ENCODE measurements at regions not wholly inside any gene's neighbourhood (a gene's known extent, or its start where the extent isn't known, plus 50 kb on each side); places are given as distances from the start of the nearest gene placed in this dataset.

DNA sequence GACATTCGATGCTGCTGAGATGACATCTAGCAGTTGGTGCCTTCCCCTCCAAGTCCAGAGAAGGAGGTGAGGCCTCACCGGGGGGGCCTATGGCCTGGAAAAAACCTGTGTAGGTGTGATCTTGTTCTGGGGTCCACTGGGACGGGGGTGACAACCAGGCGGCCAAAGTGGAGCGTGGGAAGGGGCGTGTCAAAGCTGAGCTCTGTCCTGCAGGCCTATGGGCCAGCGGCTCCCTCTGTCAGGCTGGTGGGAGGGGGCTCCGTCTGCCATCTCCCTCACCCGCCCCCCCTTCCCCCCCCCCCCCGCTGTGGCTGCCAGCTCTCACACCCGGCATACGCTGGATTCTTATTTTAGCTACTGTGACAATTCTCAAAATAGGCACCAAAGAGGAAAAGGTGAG, 56.7 kb upstream of the UQCRFS1 start:
- intact Hi-C loops (cut with DNase I), result loop anchor here in 7 of 10 donors (10.0 kb wide), 3 partner anchors 145 to 535 kb away; no protein-coding TSS in a partner anchor
- H3K9me3 ChIP-seq, result peaks cover 0 to 12% (median 0%) of the 10 kb centered on the region in 11 donors
- ATAC-seq (no peak), DNase-seq (no peak)
- TF ChIP-seq, protein P1, sequence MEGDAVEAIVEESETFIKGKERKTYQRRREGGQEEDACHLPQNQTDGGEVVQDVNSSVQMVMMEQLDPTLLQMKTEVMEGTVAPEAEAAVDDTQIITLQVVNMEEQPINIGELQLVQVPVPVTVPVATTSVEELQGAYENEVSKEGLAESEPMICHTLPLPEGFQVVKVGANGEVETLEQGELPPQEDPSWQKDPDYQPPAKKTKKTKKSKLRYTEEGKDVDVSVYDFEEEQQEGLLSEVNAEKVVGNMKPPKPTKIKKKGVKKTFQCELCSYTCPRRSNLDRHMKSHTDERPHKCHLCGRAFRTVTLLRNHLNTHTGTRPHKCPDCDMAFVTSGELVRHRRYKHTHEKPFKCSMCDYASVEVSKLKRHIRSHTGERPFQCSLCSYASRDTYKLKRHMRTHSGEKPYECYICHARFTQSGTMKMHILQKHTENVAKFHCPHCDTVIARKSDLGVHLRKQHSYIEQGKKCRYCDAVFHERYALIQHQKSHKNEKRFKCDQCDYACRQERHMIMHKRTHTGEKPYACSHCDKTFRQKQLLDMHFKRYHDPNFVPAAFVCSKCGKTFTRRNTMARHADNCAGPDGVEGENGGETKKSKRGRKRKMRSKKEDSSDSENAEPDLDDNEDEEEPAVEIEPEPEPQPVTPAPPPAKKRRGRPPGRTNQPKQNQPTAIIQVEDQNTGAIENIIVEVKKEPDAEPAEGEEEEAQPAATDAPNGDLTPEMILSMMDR (IDR thresholded peaks at IDR 0.05), result no peak
- peaks cover 0 to 41% (median 21%) of the 10 kb centered on the region in 7 donors for H3K27me3 ChIP-seq
- H3K27ac ChIP-seq, result no peak overlapping the region
- 36 to 49% methylated on average over 8 to 11 of the region's 12 CpGs for WGBS, 2 donors
- no peaks in the 10 kb centered on the region for H3K36me3 ChIP-seq
- no peaks in the 10 kb centered on the region for H3K4me1 ChIP-seq
- H3K4me3 ChIP-seq, result no peak overlapping the region

DNA sequence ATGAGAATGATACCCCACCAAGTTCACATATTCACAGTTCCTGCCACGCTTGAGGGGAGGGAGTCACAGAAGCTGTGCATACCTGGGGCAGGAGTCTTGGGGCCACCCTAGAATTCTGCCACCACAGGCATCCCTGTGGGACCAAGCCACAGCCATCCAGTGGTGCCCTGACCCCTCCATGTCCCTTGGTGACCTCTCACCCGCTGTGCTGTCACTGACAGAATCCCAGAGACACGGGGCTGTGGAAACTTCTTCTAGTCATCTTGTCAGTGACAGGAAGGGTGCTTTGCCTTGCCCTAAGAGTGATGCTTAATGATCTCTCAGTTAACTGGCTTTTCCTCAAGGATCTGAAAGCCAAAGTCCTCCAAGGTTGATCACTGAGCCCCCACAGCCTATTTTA, 58.4 kb upstream of the UQCRFS1 start:
- TF ChIP-seq, protein P1 (IDR thresholded peaks at IDR 0.05), result no peak
- Histone ChIP-seq H3K4me3 (no peak overlapping the region), H3K27ac (no peak overlapping the region), H3K36me3 (no peaks in the 10 kb centered on the region), H3K9me3 (peaks cover 0 to 12% (median 0%) of the 10 kb centered on the region in 11 donors), H3K4me1 (no peaks in the 10 kb centered on the region), H3K27me3 (peaks cover 0 to 36% (median 19%) of the 10 kb centered on the region in 7 donors)
- WGBS, 2 donors, result 68 to 83% methylated on average over 3 of the region's 3 CpGs
- no peak for ATAC-seq
- intact Hi-C loops (cut with DNase I), result no loop called here
- no peak for DNase-seq

DNA sequence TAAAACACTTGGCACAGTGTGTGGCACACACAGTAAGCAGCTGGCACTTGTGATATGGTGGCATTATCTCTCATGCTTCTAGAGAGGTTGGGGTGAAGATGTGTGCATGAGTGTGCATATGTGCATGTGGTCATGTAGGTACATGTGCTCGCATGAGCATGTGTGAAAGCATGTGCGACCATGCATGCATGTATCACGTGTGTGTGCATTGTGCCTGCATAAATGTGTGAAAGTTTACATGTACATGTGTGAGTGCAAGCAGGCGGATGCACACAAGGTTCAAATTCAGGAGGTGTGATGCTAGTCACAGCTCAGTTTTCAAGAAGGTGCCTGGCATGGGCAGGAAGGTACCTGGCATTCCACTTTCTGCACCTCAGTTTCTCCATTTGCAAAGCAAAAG, 59.0 kb upstream of the UQCRFS1 start:
- 86 to 87% methylated on average over 4 of the region's 4 CpGs for WGBS, 2 donors
- DNase-seq (no peak), ATAC-seq (no peak)
- no peaks in the 10 kb centered on the region for H3K36me3 ChIP-seq
- no peaks in the 10 kb centered on the region for H3K4me1 ChIP-seq
- TF ChIP-seq, protein P1 (IDR thresholded peaks at IDR 0.05), result no peak
- peaks cover 0 to 12% (median 0%) of the 10 kb centered on the region in 11 donors for H3K9me3 ChIP-seq
- no peak overlapping the region for H3K4me3 ChIP-seq
- peaks cover 0 to 37% (median 16%) of the 10 kb centered on the region in 7 donors for H3K27me3 ChIP-seq
- no peak overlapping the region for H3K27ac ChIP-seq
- intact Hi-C loops (cut with DNase I), result no loop called here

DNA sequence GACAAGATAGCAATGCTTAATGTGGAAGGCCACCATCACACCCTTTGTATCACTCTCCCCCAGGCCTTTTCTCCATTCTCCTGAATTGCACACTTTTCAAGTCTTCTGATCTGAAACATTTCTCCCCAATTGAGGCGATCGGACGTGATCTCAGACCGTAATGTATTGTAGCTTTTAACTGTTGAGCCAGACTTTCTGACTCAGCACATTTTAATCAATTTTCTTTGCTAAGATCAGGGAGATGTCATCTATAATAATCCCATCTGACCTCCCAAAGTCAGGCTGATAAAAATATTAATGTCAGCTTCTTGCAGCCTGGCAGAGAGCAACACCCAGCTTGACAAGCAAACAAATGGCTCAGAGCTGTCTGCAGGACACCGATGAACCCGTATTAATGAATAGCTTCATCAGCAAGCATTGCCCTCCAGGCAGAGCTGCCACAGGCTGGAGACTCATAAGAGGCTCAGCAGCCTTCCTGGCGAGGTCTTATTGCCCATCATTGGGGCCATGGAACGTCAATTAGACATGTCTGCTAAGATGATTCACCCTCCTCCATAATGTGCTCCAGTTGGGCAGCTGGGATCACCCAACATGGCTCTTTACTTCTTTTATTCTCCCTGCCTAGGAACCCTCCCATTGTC, 60.2 kb upstream of the UQCRFS1 start:
- 79 to 80% methylated on average over 8 of the region's 8 CpGs for WGBS, 2 donors
- Histone ChIP-seq H3K4me3 (no peak overlapping the region), H3K9me3 (peaks cover 0 to 12% (median 0%) of the 10 kb centered on the region in 11 donors), H3K4me1 (no peaks in the 10 kb centered on the region), H3K27me3 (peaks cover 0 to 43% (median 18%) of the 10 kb centered on the region in 7 donors), H3K36me3 (no peaks in the 10 kb centered on the region), H3K27ac (no peak overlapping the region)
- DNase-seq (no peak), ATAC-seq (no peak)
- intact Hi-C loops (cut with DNase I), result no loop called here
- TF ChIP-seq, protein P1 (IDR thresholded peaks at IDR 0.05), result no peak
